ENCODE measurements at regions not wholly inside any gene's neighbourhood (a gene's known extent, or its start where the extent isn't known, plus 50 kb on each side); places are given as distances from the start of the nearest gene placed in this dataset.
"Not testable (repeated sequence)": the region's sequence is repeated elsewhere in the genome, so short reads cannot be mapped to it uniquely, and the experiment has no call there.

DNA sequence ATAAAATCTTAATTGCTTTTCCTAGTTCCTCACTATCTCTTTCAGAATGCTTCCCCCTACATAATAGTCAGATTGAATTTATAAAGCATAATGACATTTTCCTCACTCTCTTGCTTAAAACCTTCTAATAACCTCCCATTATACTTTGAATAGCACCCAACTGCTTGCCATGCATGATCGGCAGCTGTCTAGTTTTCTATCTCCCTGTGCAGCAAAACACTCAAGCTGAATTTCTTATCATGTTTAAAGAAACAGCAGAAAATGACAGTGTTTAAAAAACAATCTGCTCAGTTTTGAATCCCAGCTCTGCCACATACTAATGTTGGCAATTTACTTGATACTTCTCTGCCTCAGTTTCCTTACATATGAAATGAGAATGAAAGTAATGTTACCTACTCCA is 947.1 kb upstream of the HS3ST1 start:
- H3K36me3 ChIP-seq, result no peaks in the 10 kb centered on the region
- no peak overlapping the region for H3K27ac ChIP-seq
- no peaks in the 10 kb centered on the region for H3K27me3 ChIP-seq
- H3K4me1 ChIP-seq, result no peaks in the 10 kb centered on the region
- no peak overlapping the region for H3K4me3 ChIP-seq
- no peak for DNase-seq (ENCODE audit: low spot score in 2 of 2)
- 84 to 85% methylated on average over 1 of the region's 1 CpG for WGBS, 2 donors
- H3K9me3 ChIP-seq, result no peaks in the 10 kb centered on the region
- TF ChIP-seq POLR2A (IDR thresholded peaks at IDR 0.05), result no peak
- no peak for TF ChIP-seq EP300 (IDR thresholded peaks at IDR 0.05)
- TF ChIP-seq, protein P1, sequence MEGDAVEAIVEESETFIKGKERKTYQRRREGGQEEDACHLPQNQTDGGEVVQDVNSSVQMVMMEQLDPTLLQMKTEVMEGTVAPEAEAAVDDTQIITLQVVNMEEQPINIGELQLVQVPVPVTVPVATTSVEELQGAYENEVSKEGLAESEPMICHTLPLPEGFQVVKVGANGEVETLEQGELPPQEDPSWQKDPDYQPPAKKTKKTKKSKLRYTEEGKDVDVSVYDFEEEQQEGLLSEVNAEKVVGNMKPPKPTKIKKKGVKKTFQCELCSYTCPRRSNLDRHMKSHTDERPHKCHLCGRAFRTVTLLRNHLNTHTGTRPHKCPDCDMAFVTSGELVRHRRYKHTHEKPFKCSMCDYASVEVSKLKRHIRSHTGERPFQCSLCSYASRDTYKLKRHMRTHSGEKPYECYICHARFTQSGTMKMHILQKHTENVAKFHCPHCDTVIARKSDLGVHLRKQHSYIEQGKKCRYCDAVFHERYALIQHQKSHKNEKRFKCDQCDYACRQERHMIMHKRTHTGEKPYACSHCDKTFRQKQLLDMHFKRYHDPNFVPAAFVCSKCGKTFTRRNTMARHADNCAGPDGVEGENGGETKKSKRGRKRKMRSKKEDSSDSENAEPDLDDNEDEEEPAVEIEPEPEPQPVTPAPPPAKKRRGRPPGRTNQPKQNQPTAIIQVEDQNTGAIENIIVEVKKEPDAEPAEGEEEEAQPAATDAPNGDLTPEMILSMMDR (IDR thresholded peaks at IDR 0.05), result no peak

DNA sequence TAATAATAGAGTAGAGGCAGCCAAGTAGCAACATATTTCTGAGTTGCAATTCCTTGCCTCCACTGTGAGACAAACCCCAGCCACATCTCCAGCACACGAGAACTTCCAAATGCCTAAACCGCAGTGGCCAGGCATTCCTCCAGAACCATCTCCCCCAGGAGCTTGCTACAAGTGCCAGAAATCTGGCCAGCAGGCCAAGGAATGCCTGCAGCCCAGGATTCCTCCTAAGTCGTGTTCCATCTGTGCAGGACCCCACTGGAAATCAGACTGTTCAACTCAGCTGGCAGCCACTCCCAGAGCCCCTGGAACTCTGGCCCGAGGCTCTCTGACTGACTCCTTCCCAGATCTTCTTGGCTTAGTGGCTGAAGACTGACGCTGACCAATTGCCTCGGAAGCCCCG is 937.2 kb upstream of the HS3ST1 start:
- WGBS, 2 donors, result 73 to 82% methylated on average over 7 of the region's 7 CpGs
- H3K36me3 ChIP-seq; H3K27ac ChIP-seq; H3K27me3 ChIP-seq; H3K9me3 ChIP-seq; H3K4me3 ChIP-seq; H3K4me1 ChIP-seq; DNase-seq (ENCODE audit: low spot score in 2 of 2): not testable (repeated sequence)

DNA sequence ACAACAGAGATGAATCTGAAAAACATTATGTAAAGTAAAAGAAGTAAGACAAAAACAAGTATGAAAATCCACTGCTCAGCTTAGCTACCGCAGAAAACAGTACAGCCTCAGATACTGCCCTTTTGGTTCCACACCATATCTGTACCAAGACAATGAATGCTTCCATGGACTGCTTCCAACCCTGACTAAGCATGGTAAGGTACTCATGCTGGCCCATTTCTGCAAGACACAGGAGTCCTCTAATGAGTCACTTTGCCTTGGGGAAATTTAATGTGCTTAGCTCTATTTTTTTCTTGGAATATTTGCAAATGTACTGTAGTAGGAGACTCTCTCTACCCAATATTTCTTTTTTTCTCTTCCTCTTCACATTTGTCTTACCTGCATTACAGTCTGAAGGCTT is 931.7 kb upstream of the HS3ST1 start:
- H3K4me1 ChIP-seq, result no peaks in the 10 kb centered on the region
- DNase-seq (ENCODE audit: low spot score in 2 of 2), result no peak
- H3K4me3 ChIP-seq, result no peak overlapping the region
- H3K27ac ChIP-seq, result no peak overlapping the region
- TF ChIP-seq POLR2A (IDR thresholded peaks at IDR 0.05), result no peak
- TF ChIP-seq EP300 (IDR thresholded peaks at IDR 0.05), result no peak
- TF ChIP-seq, protein P1 (IDR thresholded peaks at IDR 0.05), result no peak
- no peaks in the 10 kb centered on the region for H3K36me3 ChIP-seq
- no peaks in the 10 kb centered on the region for H3K27me3 ChIP-seq
- H3K9me3 ChIP-seq, result no peaks in the 10 kb centered on the region
- 92 to 94% methylated on average over 1 of the region's 1 CpG for WGBS, 2 donors

DNA sequence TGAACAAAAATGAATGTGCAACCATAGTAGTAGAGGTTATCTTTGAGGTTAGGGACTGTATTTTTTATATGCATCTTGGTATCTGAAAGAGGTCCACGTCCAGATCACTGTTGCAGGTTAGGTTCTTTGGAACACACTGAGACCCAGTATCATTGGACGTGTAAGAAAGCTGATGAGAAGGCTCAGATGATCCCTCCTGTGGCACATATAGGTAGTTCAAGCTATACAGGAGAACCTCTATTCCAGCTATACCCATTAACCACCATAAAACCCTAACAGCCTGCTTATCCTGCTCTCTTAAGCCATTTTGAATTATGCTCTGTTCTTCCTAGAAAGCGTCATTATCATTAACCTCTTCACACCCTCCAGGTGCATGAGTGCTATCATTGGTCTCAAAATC is 930.7 kb upstream of the HS3ST1 start:
- no peaks in the 10 kb centered on the region for H3K27me3 ChIP-seq
- H3K27ac ChIP-seq, result no peak overlapping the region
- no peaks in the 10 kb centered on the region for H3K36me3 ChIP-seq
- H3K4me3 ChIP-seq, result no peak overlapping the region
- TF ChIP-seq, protein P1 (IDR thresholded peaks at IDR 0.05), result no peak
- TF ChIP-seq EP300 (IDR thresholded peaks at IDR 0.05) (no peak), POLR2A (IDR thresholded peaks at IDR 0.05) (no peak)
- no peak for DNase-seq (ENCODE audit: low spot score in 2 of 2)
- H3K9me3 ChIP-seq, result no peaks in the 10 kb centered on the region
- WGBS, 2 donors, result 49 to 57% methylated on average over 3 of the region's 3 CpGs
- H3K4me1 ChIP-seq, result no peaks in the 10 kb centered on the region

DNA sequence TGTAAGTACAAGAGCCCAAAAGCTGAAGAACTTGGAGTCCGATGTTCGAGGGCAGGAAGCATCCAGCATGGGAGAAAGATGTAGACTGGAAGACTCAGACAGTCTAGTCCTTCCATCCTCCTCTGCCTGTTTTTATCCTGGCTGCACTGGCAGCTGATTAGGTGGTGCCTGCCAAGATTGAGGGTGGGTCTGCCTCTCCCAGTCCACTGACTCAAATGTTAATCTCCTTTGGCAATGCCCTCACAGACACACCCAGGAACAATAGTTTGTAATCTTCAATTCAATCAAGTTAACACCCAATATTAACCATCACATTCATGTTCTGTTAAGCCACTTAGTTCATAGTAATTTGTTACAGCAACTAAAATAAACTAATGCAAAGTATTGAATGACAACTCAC is 904.4 kb upstream of the HS3ST1 start:
- 82 to 84% methylated on average over 2 of the region's 2 CpGs for WGBS, 2 donors
- peaks cover 0 to 17% (median 0%) of the 10 kb centered on the region in 4 donors for H3K9me3 ChIP-seq
- not testable (repeated sequence) for H3K4me3 ChIP-seq; H3K27me3 ChIP-seq; H3K4me1 ChIP-seq; H3K27ac ChIP-seq; DNase-seq (ENCODE audit: low spot score in 2 of 2); H3K36me3 ChIP-seq

DNA sequence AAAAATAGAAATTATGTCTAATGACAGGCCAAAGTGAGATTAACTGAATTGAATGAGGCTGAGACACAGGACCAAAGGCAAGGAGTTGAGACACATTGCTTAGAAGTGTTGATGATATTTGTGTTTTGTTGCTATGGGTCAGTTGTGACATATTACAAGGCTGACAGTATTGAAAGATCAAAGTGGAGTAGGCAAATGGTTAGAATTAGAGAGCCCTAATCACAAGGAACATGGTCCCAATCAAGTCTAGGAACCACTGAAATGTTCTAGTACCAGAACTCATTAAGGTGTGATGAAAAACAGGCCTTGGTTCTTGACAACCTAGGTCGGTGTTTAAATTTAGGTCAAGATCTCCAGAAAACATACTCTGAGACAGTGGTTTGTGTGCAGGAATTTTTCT is 896.3 kb upstream of the HS3ST1 start:
- H3K27ac ChIP-seq, result no peak overlapping the region
- TF ChIP-seq, protein P1 (IDR thresholded peaks at IDR 0.05), result no peak
- TF ChIP-seq POLR2A (IDR thresholded peaks at IDR 0.05) (no peak), EP300 (IDR thresholded peaks at IDR 0.05) (no peak)
- WGBS, 2 donors, result 69 to 81% methylated on average over 1 of the region's 1 CpG
- H3K36me3 ChIP-seq, result no peaks in the 10 kb centered on the region
- no peak overlapping the region for H3K4me3 ChIP-seq
- no peaks in the 10 kb centered on the region for H3K4me1 ChIP-seq
- no peak for DNase-seq (ENCODE audit: low spot score in 2 of 2)
- no peaks in the 10 kb centered on the region for H3K9me3 ChIP-seq
- H3K27me3 ChIP-seq, result no peaks in the 10 kb centered on the region

Data from tibial nerve (tissue), 4 donors.